Endothelial cell of umbilical vein (primary cell): ENCODE measurements at regions not wholly inside any gene's neighbourhood (a gene's known extent, or its start where the extent isn't known, plus 50 kb on each side); places are given as distances from the start of the nearest gene placed in this dataset.

ENCODE experiments used
- BruUV-seq: library from RNA; stranded (reverse); fragments of 400-500 nt; replicated peaks from 2 replicates; lab custom pipeline; 2021; lab: Mats Ljungman, UMichigan
- CTCF ChIA-PET: fragments of 300-600, 350-600 bp; sonication (Branson Sonifier 250); formaldehyde crosslinking; loops from one replicate; lab custom pipeline; 2021; ENCODE audit warnings: antibody characterized with exemption, inconsistent platforms; lab: Charles Lee
- POLR2A ChIA-PET: fragments of 300-600, 350-600 bp; sonication (Branson Sonifier 250); formaldehyde crosslinking; loops from one replicate; lab custom pipeline; 2021; ENCODE audit warnings: antibody characterized with exemption, inconsistent platforms; lab: Charles Lee
- DNase-seq: peaks from one replicate; pipeline ENCODE4 v3.0.0-alpha.2; 2011; ENCODE audit warnings: low read depth, low spot score
- FAIRE-seq: peaks from 2 replicates; lab custom pipeline; 2011; peaks lifted over from hg19 to GRCh38; lab: Jason Lieb, UNC
- H2AFZ ChIP-seq: 2 replicates; pipeline ENCODE4 v1.6.0; 2012; ENCODE audit warnings: low read depth, low read length, control low read depth, inconsistent platforms
- H3K27ac ChIP-seq: 2 replicates; pipeline ENCODE4 v1.5.1; 2011; ENCODE audit warnings: low read depth, mild to moderate bottlenecking, control low read depth, low read length, moderate library complexity; ENCODE audit not compliant: insufficient read depth
- H3K27me3 ChIP-seq, 2 experiments: 2 replicates each; pipeline versions ENCODE4 v1.6.0 to v1.6.1; 2011; ENCODE audit warnings: low read length in 2 of 2, mixed read lengths in 1 of 2; ENCODE audit not compliant: control insufficient read depth in 2 of 2, insufficient read depth in 2 of 2
- H3K36me3 ChIP-seq, 2 experiments: 2 replicates in 1 of 2; 3 replicates in 1 of 2; pipeline ENCODE4 v1.5.1; 2011; ENCODE audit warnings: low read length in 2 of 2, mild to moderate bottlenecking in 1 of 2, moderate library complexity in 1 of 2; ENCODE audit not compliant: control insufficient read depth in 2 of 2, insufficient read depth in 2 of 2; ENCODE audit errors: extremely low read depth in 1 of 2
- H3K4me1 ChIP-seq: 3 replicates; pipeline ENCODE4 v1.5.1; 2011; ENCODE audit warnings: mild to moderate bottlenecking, low read length; ENCODE audit not compliant: control insufficient read depth, insufficient read depth; ENCODE audit errors: extremely low read depth
- H3K4me2 ChIP-seq: 2 replicates; pipeline ENCODE4 v1.6.1; 2011; ENCODE audit warnings: low read length, control low read depth, mixed read lengths; ENCODE audit not compliant: insufficient read depth
- H3K4me3 ChIP-seq, 3 experiments: fragments of 200-600 bp in 1 of 3; sonication (generic), shearing (Covaris generic) in 1 of 3; replicated peaks in 1 of 3; 2 replicates each; pipeline ENCODE4 v1.5.1; 2011 to 2016; ENCODE audit warnings: control low read depth in 3 of 3, low read length in 3 of 3, mild to moderate bottlenecking in 2 of 3, inconsistent platforms in 1 of 3, low read depth in 1 of 3, moderate library complexity in 1 of 3; ENCODE audit not compliant: insufficient read depth in 1 of 3
- H3K79me2 ChIP-seq: 2 replicates; pipeline ENCODE4 v1.6.0; 2012; ENCODE audit warnings: low read length, inconsistent platforms; ENCODE audit not compliant: control insufficient read depth, insufficient read depth
- H3K9ac ChIP-seq: replicated peaks from 2 replicates; pipeline ENCODE3; 2011; ENCODE audit warnings: low read length, control low read depth; ENCODE audit not compliant: insufficient read depth; ENCODE audit errors: extremely low read depth
- H3K9me1 ChIP-seq: replicated peaks from 3 replicates; pipeline ENCODE4 v1.6.0; 2011; ENCODE audit warnings: mild to moderate bottlenecking, low read length; ENCODE audit not compliant: control insufficient read depth, insufficient read depth; ENCODE audit errors: extremely low read depth
- H3K9me3 ChIP-seq: replicated peaks from 2 replicates; pipeline ENCODE4 v1.5.1; 2012; ENCODE audit warnings: low read length, inconsistent platforms; ENCODE audit not compliant: control insufficient read depth, insufficient read depth
- H4K20me1 ChIP-seq: replicated peaks from 2 replicates; pipeline ENCODE3; 2011; ENCODE audit warnings: mild to moderate bottlenecking, low read length; ENCODE audit not compliant: control insufficient read depth, insufficient read depth; ENCODE audit errors: extremely low read depth
- CTCF ChIP-seq, 2 donors: IDR thresholded peaks; 1 replicate in 1 of 2; 2 replicates in 1 of 2; pipeline ENCODE4 v1.5.1; 2011; ENCODE audit warnings: low read length in 2 of 2, mild to moderate bottlenecking in 2 of 2, moderate library complexity in 2 of 2, control low read depth in 1 of 2, inconsistent platforms in 1 of 2, low read depth in 1 of 2; ENCODE audit not compliant: insufficient read depth in 1 of 2; ENCODE audit errors: extremely low read depth in 1 of 2
- EZH2 ChIP-seq: IDR thresholded peaks from 2 replicates; pipeline ENCODE4 v1.6.1; 2012; ENCODE audit warnings: borderline replicate concordance, low read depth, mild to moderate bottlenecking, moderate library complexity, low read length, inconsistent platforms; ENCODE audit not compliant: severe bottlenecking
- FOS ChIP-seq: IDR thresholded peaks from 2 replicates; pipeline ENCODE4 v1.6.1; 2011; ENCODE audit warnings: mild to moderate bottlenecking, low read length, moderate library complexity, borderline replicate concordance; ENCODE audit not compliant: insufficient read depth
- GATA2 ChIP-seq: IDR thresholded peaks from 2 replicates; pipeline ENCODE4 v1.7.0; 2011; ENCODE audit warnings: low read depth, mild to moderate bottlenecking, moderate library complexity, mixed read lengths, low read length; ENCODE audit not compliant: insufficient read length, insufficient read depth
- JUN ChIP-seq: IDR thresholded peaks from 2 replicates; pipeline ENCODE4 v1.6.1; 2011; ENCODE audit warnings: borderline replicate concordance, low read depth; ENCODE audit not compliant: insufficient read length, insufficient read depth
- MAX ChIP-seq: IDR thresholded peaks from 2 replicates; pipeline ENCODE4 v1.6.1; 2011; ENCODE audit not compliant: insufficient read depth, insufficient read length
- MYC ChIP-seq: IDR thresholded peaks from one replicate; pipeline ENCODE4 v1.6.1; 2011; ENCODE audit warnings: mild to moderate bottlenecking, low read depth, low read length
- POLR2A ChIP-seq: IDR thresholded peaks from 2 replicates; pipeline ENCODE4 v1.6.1; 2012; ENCODE audit warnings: low read depth, mild to moderate bottlenecking, control low read depth, low read length
- POLR2AphosphoS5 ChIP-seq: IDR thresholded peaks from 2 replicates; pipeline ENCODE4 v1.6.1; 2012; ENCODE audit warnings: low read depth, mild to moderate bottlenecking, control low read depth, low read length, moderate library complexity; ENCODE audit not compliant: insufficient read depth
- dilution Hi-C: fragments of 300-500 bp; cut with MboI; formaldehyde crosslinking; loops from one replicate; pipeline ENCODE4 v1.15.0; 2019; ENCODE audit warnings: low sequenced_read_pairs; ENCODE audit not compliant: extremely low pct_ligation_motif_present
- intact Hi-C: fragments of 100-400 bp; cut with micrococcal nuclease; formaldehyde crosslinking; loops from one replicate; pipeline ENCODE4 v1.10.0; 2022

GRCh38 chr2:62343206-62343605 is 147.3 kb downstream of the B3GNT2 start:
- dilution Hi-C loops, result no loop called here
- H3K27me3 ChIP-seq, result no peaks in the 10 kb centered on the region
- H3K4me1 ChIP-seq, result no peaks in the 10 kb centered on the region
- no peak for DNase-seq
- no peaks in the 10 kb centered on the region for H3K9me3 ChIP-seq
- no peaks in the 10 kb centered on the region for H3K36me3 ChIP-seq
- H3K27ac ChIP-seq, result no peak overlapping the region
- no peak overlapping the region for H3K4me3 ChIP-seq
- intact Hi-C loops, result no loop called here
- ChIA-PET POLR2A (no interaction called here), CTCF (interaction anchor here (1.0 kb wide), 1 partner anchor 55 kb away, joined by 3 read pairs; no protein-coding TSS in a partner anchor)
- H3K4me2 ChIP-seq, result no peak overlapping the region
- TF ChIP-seq MAX (no peak), EZH2 (no peak), CTCF (IDR thresholded peaks at IDR 0.05; ENCODE audit: extremely low read depth in 1 of 2, insufficient read depth in 1 of 2, low read depth in 1 of 2, low read length in 2 of 2) (no peak), JUN (no peak), GATA2 (no peak), POLR2AphosphoS5 (no peak), FOS (no peak), POLR2A (no peak), MYC (no peak)
- no peaks in the 10 kb centered on the region for H3K9me1 ChIP-seq
- no TSS peak for BruUV-seq
- H3K9ac ChIP-seq, result no peak overlapping the region
- H3K79me2 ChIP-seq, result no peaks in the 10 kb centered on the region
- FAIRE-seq, result no peak
- H2AFZ ChIP-seq, result no peak overlapping the region
- H4K20me1 ChIP-seq, result no peaks in the 10 kb centered on the region
